DND-41 (cell line): ENCODE measurements at regions not wholly inside any gene's neighbourhood (a gene's known extent, or its start where the extent isn't known, plus 50 kb on each side); places are given as distances from the start of the nearest gene placed in this dataset.

Experiments used
- ATAC-seq: fragments of 200-7000 bp; cut with Tn5 transposase; 3 replicates; pipeline ENCODE4 v1.9.1; 2021; ENCODE audit warnings: low read depth; ENCODE audit not compliant: insufficient read depth
- DNase-seq: peaks from one replicate; pipeline ENCODE4 v3.0.0-alpha.2; 2020
- H2AFZ ChIP-seq: 2 replicates; pipeline ENCODE4 v1.6.0; 2012; ENCODE audit warnings: low read depth, low read length
- H3K27ac ChIP-seq: 2 replicates; pipeline ENCODE4 v1.5.1; 2012; ENCODE audit warnings: low read length, inconsistent platforms
- H3K27me3 ChIP-seq: fragments of 200-600 bp; sonication (generic); 2 replicates; pipeline ENCODE4 v1.6.0; 2012; ENCODE audit warnings: low read length, mild to moderate bottlenecking, inconsistent platforms; ENCODE audit not compliant: insufficient read depth, poor library complexity
- H3K36me3 ChIP-seq: 2 replicates; pipeline ENCODE4 v1.5.1; 2012; ENCODE audit warnings: low read length, inconsistent platforms; ENCODE audit not compliant: insufficient read depth
- H3K4me1 ChIP-seq: 2 replicates; pipeline ENCODE4 v1.5.1; 2012; ENCODE audit warnings: mild to moderate bottlenecking, low read length; ENCODE audit not compliant: insufficient read depth
- H3K4me2 ChIP-seq: 2 replicates; pipeline ENCODE4 v1.6.0; 2012; ENCODE audit warnings: mild to moderate bottlenecking, moderate library complexity, low read length, inconsistent platforms; ENCODE audit not compliant: insufficient read depth
- H3K4me3 ChIP-seq, 2 experiments: fragments of 200-600 bp in 1 of 2; shearing (Covaris generic) in 1 of 2; 2 replicates each; pipeline ENCODE4 v1.5.1; 2012 to 2016; ENCODE audit warnings: inconsistent platforms in 2 of 2, low read length in 2 of 2, mild to moderate bottlenecking in 2 of 2, low read depth in 1 of 2, moderate library complexity in 1 of 2
- H3K79me2 ChIP-seq: 2 replicates; pipeline ENCODE4 v1.6.0; 2012; ENCODE audit warnings: low read length, inconsistent platforms; ENCODE audit not compliant: insufficient read depth
- H3K9ac ChIP-seq: 2 replicates; pipeline ENCODE4 v1.6.0; 2012; ENCODE audit warnings: low read depth, mild to moderate bottlenecking, inconsistent platforms, low read length, moderate library complexity
- H3K9me3 ChIP-seq: 2 replicates; pipeline ENCODE4 v1.5.1; 2012; ENCODE audit warnings: low read length, moderate library complexity, mild to moderate bottlenecking, inconsistent platforms; ENCODE audit not compliant: insufficient read depth, severe bottlenecking
- H4K20me1 ChIP-seq: 2 replicates; pipeline ENCODE4 v1.6.0; 2012; ENCODE audit warnings: low read length; ENCODE audit not compliant: insufficient read depth
- EZH2 ChIP-seq: IDR thresholded peaks from 3 replicates; pipeline ENCODE4 v1.6.1; 2012; ENCODE audit warnings: borderline replicate concordance, low read depth, mild to moderate bottlenecking, moderate library complexity, low read length, inconsistent platforms; ENCODE audit not compliant: severe bottlenecking
- TF ChIP-seq, protein P1 (sequence below): IDR thresholded peaks from 2 replicates; pipeline ENCODE4 v1.5.1; 2012; ENCODE audit warnings: borderline replicate concordance, low read length, moderate library complexity, mild to moderate bottlenecking; ENCODE audit not compliant: poor library complexity, severe bottlenecking; ENCODE audit errors: extremely low read depth

DNA sequence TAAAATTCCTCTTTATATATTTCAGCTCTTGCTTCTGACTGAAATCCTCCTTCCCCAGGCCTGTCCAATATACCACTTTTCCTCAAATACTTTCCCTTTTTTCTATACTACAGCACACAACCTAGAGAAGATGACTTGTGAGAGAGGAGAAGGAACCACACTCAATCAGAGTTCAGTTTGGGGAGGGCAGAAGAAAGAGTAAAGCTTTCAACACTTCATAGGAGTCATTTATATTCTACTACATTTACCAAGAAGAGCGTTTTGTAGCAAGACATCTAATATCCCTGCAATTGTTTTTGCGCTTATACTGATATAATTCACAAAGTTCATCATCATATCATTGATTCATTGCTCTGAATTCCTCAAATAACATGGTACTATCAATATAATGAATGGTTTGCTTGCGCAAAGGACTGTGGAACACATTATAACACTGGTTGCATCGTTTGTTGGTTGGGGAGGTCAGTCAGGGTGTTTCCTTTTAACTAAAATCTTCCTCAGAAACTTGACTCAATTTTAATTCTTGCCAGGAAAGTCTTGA lies 792.5 kb upstream of the CELF2 start:
- no peak overlapping the region for H2AFZ ChIP-seq
- no peak overlapping the region for H3K4me3 ChIP-seq
- no peaks in the 10 kb centered on the region for H3K27me3 ChIP-seq
- H3K9ac ChIP-seq, result no peak overlapping the region
- no peaks in the 10 kb centered on the region for H4K20me1 ChIP-seq
- DNase-seq (no peak), ATAC-seq (no peak)
- no peaks in the 10 kb centered on the region for H3K4me1 ChIP-seq
- H3K36me3 ChIP-seq, result no peaks in the 10 kb centered on the region
- TF ChIP-seq EZH2, result no peak
- TF ChIP-seq, protein P1, sequence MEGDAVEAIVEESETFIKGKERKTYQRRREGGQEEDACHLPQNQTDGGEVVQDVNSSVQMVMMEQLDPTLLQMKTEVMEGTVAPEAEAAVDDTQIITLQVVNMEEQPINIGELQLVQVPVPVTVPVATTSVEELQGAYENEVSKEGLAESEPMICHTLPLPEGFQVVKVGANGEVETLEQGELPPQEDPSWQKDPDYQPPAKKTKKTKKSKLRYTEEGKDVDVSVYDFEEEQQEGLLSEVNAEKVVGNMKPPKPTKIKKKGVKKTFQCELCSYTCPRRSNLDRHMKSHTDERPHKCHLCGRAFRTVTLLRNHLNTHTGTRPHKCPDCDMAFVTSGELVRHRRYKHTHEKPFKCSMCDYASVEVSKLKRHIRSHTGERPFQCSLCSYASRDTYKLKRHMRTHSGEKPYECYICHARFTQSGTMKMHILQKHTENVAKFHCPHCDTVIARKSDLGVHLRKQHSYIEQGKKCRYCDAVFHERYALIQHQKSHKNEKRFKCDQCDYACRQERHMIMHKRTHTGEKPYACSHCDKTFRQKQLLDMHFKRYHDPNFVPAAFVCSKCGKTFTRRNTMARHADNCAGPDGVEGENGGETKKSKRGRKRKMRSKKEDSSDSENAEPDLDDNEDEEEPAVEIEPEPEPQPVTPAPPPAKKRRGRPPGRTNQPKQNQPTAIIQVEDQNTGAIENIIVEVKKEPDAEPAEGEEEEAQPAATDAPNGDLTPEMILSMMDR, result no peak
- H3K4me2 ChIP-seq, result no peak overlapping the region
- no peak overlapping the region for H3K27ac ChIP-seq
- H3K9me3 ChIP-seq, result no peaks in the 10 kb centered on the region
- H3K79me2 ChIP-seq, result no peaks in the 10 kb centered on the region

DNA sequence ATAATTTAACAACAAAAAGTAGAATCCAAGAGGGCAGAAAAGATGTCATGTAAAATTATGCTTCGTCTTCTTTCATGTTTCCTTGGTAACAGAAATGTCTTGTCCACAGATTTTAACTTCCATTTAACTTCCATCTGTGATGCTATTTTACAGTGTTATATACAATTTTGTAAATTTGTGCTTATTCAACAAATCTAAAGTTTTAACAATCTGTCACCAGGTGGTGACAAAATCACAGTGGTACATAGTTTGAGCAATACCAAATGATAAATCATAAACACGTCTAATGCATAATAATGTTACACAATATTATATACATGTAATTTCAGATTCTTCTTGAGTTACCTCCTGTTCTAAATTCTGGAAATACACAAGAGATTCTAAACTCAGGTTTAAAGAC lies 784.4 kb upstream of the CELF2 start:
- Histone ChIP-seq H3K4me1 (no peaks in the 10 kb centered on the region), H3K27ac (no peak overlapping the region), H4K20me1 (no peaks in the 10 kb centered on the region), H3K79me2 (no peaks in the 10 kb centered on the region), H3K4me2 (no peak overlapping the region), H2AFZ (no peak overlapping the region), H3K27me3 (no peaks in the 10 kb centered on the region), H3K4me3 (no peak overlapping the region), H3K36me3 (no peaks in the 10 kb centered on the region), H3K9me3 (no peaks in the 10 kb centered on the region), H3K9ac (no peak overlapping the region)
- no peak for DNase-seq
- no peak for ATAC-seq
- TF ChIP-seq EZH2, result no peak
- TF ChIP-seq, protein P1, result no peak

DNA sequence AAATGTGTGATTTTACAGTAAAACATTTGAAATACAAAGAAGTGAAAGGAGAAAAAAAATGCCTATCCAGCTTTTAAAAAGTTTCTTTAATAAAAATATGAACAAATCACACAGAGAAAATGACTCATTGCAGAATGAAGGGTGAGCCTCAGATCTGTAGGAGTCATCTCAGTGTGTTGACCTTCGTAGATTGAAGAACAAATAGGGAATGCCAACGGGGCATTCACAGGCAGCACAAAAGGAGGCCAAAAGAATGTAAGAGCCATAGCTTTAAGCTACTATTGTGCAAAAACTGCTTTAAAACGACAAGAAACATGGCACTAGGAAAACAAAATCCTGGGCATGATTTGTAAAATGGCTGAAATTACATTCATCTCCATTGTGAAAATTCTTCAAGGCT lies 782.7 kb upstream of the CELF2 start:
- H3K27me3 ChIP-seq, result no peaks in the 10 kb centered on the region
- DNase-seq (no peak), ATAC-seq (no peak)
- no peak overlapping the region for H3K4me3 ChIP-seq
- no peaks in the 10 kb centered on the region for H3K4me1 ChIP-seq
- H3K79me2 ChIP-seq, result no peaks in the 10 kb centered on the region
- H4K20me1 ChIP-seq, result no peaks in the 10 kb centered on the region
- no peak overlapping the region for H3K9ac ChIP-seq
- no peak overlapping the region for H3K27ac ChIP-seq
- no peak for TF ChIP-seq EZH2
- TF ChIP-seq, protein P1, result no peak
- no peak overlapping the region for H3K4me2 ChIP-seq
- no peaks in the 10 kb centered on the region for H3K9me3 ChIP-seq
- no peak overlapping the region for H2AFZ ChIP-seq
- no peaks in the 10 kb centered on the region for H3K36me3 ChIP-seq

DNA sequence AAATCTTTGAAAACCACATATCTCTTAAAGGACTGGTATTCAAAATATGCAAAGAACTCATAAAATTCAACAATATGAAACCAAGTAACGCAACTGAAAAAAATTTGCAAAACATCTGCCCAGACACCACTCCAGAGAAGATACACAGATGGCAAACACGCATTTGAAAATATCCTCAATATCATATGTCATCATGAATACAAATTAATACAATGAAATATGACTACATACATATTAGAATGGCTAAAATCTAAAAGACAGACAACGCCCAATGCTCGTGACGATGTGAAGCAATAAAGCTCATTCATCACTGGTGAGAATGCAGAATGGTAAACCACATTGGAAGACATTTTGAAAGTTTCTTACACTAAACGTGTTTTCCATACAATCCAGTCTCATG lies 770.1 kb upstream of the CELF2 start:
- no peaks in the 10 kb centered on the region for H4K20me1 ChIP-seq
- no peak for ATAC-seq

More for the DNA sequence above, 770.1 kb upstream of the CELF2 start:
- no peaks in the 10 kb centered on the region for H3K27me3 ChIP-seq
- no peaks in the 10 kb centered on the region for H3K79me2 ChIP-seq
- DNase-seq, result no peak
- no peaks in the 10 kb centered on the region for H3K4me1 ChIP-seq
- no peak overlapping the region for H3K4me2 ChIP-seq
- H3K9ac ChIP-seq, result no peak overlapping the region
- H3K4me3 ChIP-seq, result no peak overlapping the region
- H2AFZ ChIP-seq, result no peak overlapping the region
- no peak for TF ChIP-seq EZH2
- TF ChIP-seq, protein P1, result no peak
- no peak overlapping the region for H3K27ac ChIP-seq
- H3K36me3 ChIP-seq, result no peaks in the 10 kb centered on the region
- H3K9me3 ChIP-seq, result no peaks in the 10 kb centered on the region
